VCaP (cell line): ENCODE measurements at regions not wholly inside any gene's neighbourhood (a gene's known extent, or its start where the extent isn't known, plus 50 kb on each side); places are given as distances from the start of the nearest gene placed in this dataset.

Experiments used
- H3K27ac ChIP-seq: fragments of 450-650 bp; 2 replicates; pipeline ENCODE4 v1.5.1; 2017
- CTCF ChIP-seq: fragments of 450-650 bp; conservative IDR thresholded peaks from 2 replicates; pipeline ENCODE4 v1.5.1; 2017; ENCODE audit warnings: mild to moderate bottlenecking, moderate library complexity

GRCh38 chr3:104547031-104547430 lies 819.7 kb upstream of the ALCAM start:
- no peak for TF ChIP-seq CTCF
- no peak overlapping the region for H3K27ac ChIP-seq

GRCh38 chr3:104548401-104548800 lies 818.3 kb upstream of the ALCAM start:
- H3K27ac ChIP-seq = no peak overlapping the region
- TF ChIP-seq CTCF = no peak

- TF ChIP-seq CTCF = no peak
- no peak overlapping the region for H3K27ac ChIP-seq
These were observed 817.5 kb upstream of the ALCAM start for GRCh38 chr3:104549099-104549714.

- no peak overlapping the region for H3K27ac ChIP-seq
- no peak for TF ChIP-seq CTCF
These were observed 813.6 kb upstream of the ALCAM start for GRCh38 chr3:104553121-104553520.

- TF ChIP-seq CTCF = no peak
- no peak overlapping the region for H3K27ac ChIP-seq
These were observed 812.3 kb upstream of the ALCAM start for GRCh38 chr3:104554425-104554824.

GRCh38 chr3:104555728-104556127 lies 811.0 kb upstream of the ALCAM start:
- no peak overlapping the region for H3K27ac ChIP-seq
- no peak for TF ChIP-seq CTCF

- no peak overlapping the region for H3K27ac ChIP-seq
- TF ChIP-seq CTCF = no peak
These were observed 810.2 kb upstream of the ALCAM start for GRCh38 chr3:104556372-104557078.
